Ishikawa (cell line): ENCODE measurements at regions not wholly inside any gene's neighbourhood (a gene's known extent, or its start where the extent isn't known, plus 50 kb on each side); places are given as distances from the start of the nearest gene placed in this dataset.

Experiments used
- CEBPB ChIP-seq: IDR thresholded peaks from 2 replicates; pipeline ENCODE4 v1.6.1; 2012
- CREB1 ChIP-seq: IDR thresholded peaks from 2 replicates; pipeline ENCODE4 v1.6.1; 2012; ENCODE audit warnings: low read depth
- EGR1 ChIP-seq: IDR thresholded peaks from 2 replicates; pipeline ENCODE4 v1.6.1; 2012
- EP300 ChIP-seq: IDR thresholded peaks from 2 replicates; pipeline ENCODE4 v1.6.1; 2012; ENCODE audit warnings: borderline replicate concordance
- FOXM1 ChIP-seq: IDR thresholded peaks from 2 replicates; pipeline ENCODE4 v1.6.1; 2012; ENCODE audit warnings: low read depth, borderline replicate concordance
- MAX ChIP-seq: IDR thresholded peaks from 2 replicates; pipeline ENCODE4 v1.6.1; 2012
- NFIC ChIP-seq: IDR thresholded peaks from 2 replicates; pipeline ENCODE4 v1.6.1; 2012
- RAD21 ChIP-seq: IDR thresholded peaks from 2 replicates; pipeline ENCODE4 v1.6.1; 2012; ENCODE audit warnings: low read depth
- REST ChIP-seq: IDR thresholded peaks from 2 replicates; pipeline ENCODE4 v1.6.1; 2012; ENCODE audit warnings: low read depth, mild to moderate bottlenecking
- TAF1 ChIP-seq: IDR thresholded peaks from 2 replicates; pipeline ENCODE4 v1.6.1; 2012; ENCODE audit warnings: low read depth, mild to moderate bottlenecking
- TCF12 ChIP-seq: IDR thresholded peaks from 2 replicates; pipeline ENCODE4 v1.6.1; 2012; ENCODE audit warnings: low read depth
- TEAD4 ChIP-seq: IDR thresholded peaks from 2 replicates; pipeline ENCODE4 v1.6.1; 2012
- USF1 ChIP-seq: IDR thresholded peaks from 2 replicates; pipeline ENCODE4 v1.6.1; 2012
- YY1 ChIP-seq: IDR thresholded peaks from 2 replicates; pipeline ENCODE4 v1.6.1; 2012; ENCODE audit warnings: low read depth
- ZBTB7A ChIP-seq: IDR thresholded peaks from 2 replicates; pipeline ENCODE4 v1.6.1; 2012; ENCODE audit warnings: low read depth

- TF ChIP-seq TEAD4, result no peak
- no peak for TF ChIP-seq EGR1
- TF ChIP-seq YY1, result no peak
- TF ChIP-seq NFIC, result no peak
- no peak for TF ChIP-seq CEBPB
- no peak for TF ChIP-seq CREB1
- no peak for TF ChIP-seq TAF1
- no peak for TF ChIP-seq EP300
- TF ChIP-seq FOXM1, result no peak
- TF ChIP-seq ZBTB7A, result no peak
- TF ChIP-seq TCF12, result no peak
- no peak for TF ChIP-seq REST
- no peak for TF ChIP-seq MAX
- no peak for TF ChIP-seq USF1
Measured at GRCh38 chr2:37864217-37864616, 60.9 kb upstream of the RMDN2 start.

DNA sequence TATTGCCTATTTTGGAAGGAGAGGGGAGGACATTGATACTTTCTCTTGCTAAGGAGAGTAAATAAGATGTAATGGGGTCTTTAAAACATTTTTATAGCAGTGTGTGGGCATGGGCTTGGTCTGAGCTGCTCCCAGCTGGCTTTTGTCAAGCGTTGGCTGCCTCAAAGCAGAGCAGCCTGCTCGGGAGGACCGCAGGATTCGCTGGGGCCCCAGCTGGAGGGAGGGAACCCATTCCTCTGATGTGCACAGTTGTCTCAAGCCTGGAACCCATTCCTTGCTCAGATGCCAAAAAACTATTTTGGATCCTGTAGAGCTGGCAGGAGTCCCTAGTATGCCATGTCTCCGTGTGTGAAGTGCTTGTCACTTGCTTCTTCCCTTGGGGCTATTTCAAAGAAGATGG lies 59.4 kb upstream of the RMDN2 start:
- TF ChIP-seq YY1 (no peak), REST (no peak), ZBTB7A (no peak), CREB1 (no peak), CEBPB (no peak), MAX (no peak), TCF12 (no peak), FOXM1 (no peak), NFIC (no peak), RAD21 (no peak)

DNA sequence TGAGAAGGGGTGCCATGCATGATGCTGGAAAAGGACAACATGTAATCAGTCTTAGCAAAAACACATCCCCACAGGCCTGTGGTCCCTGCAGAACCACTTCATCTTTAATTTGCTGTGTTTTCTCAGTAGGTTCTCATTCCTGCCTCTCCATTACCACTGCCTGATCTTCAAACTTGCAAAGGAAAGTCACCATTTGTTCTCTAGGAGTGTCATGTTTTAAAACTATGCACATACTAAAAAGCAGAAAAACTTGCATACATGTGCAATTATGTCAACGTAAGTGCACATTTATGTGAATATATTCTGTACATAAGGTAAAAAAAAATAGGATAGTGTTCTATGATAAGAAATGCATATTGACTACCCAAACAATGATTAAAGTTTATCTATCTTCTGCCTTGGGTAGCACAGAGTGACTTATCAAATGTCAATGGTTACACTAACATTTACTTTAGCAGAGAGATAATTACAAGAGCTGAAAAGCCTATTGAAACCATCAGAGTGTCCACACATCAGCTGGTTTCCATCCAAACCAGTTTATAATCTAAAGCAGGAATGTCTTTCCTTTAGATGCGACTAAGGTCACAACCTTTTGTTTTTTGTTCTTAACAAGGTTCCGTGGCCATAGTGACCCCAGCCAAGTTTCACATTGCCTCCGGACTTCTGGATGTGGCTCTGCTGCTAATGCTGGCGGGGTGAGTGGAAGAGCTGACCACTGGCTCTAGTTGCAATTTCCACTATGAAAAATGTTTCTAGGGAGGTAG lies 58.7 kb upstream of the RMDN2 start:
- TF ChIP-seq YY1 (no peak), EGR1 (no peak), REST (no peak), CEBPB (no peak), EP300 (no peak)

GRCh38 chr2:37867166-37867565 lies 57.9 kb upstream of the RMDN2 start:
- no peak for TF ChIP-seq YY1
- no peak for TF ChIP-seq NFIC
- no peak for TF ChIP-seq REST
- TF ChIP-seq FOXM1, result no peak
- TF ChIP-seq MAX, result no peak
- no peak for TF ChIP-seq CREB1
- no peak for TF ChIP-seq EP300
- no peak for TF ChIP-seq TEAD4
- TF ChIP-seq TCF12, result no peak
- no peak for TF ChIP-seq EGR1
- no peak for TF ChIP-seq RAD21
- no peak for TF ChIP-seq USF1
- no peak for TF ChIP-seq ZBTB7A
- no peak for TF ChIP-seq CEBPB
- no peak for TF ChIP-seq TAF1
